BLaER1 treated with 17β-estradiol and CSF1 and Interleukin-3, amounts not matched to agents 10 nM and 100 nM (cell line): ENCODE measurements at regions not wholly inside any gene's neighbourhood (a gene's known extent, or its start where the extent isn't known, plus 50 kb on each side); places are given as distances from the start of the nearest gene placed in this dataset.
A peak's percentile ranks its signal among the peaks of the same experiment; 100 is the strongest.
"Not testable (repeated sequence)": the region's sequence is repeated elsewhere in the genome, so short reads cannot be mapped to it uniquely, and the experiment has no call there.

Experiments
- H3K27ac ChIP-seq, 11 experiments: shearing (Covaris generic); formaldehyde crosslinking; 2 replicates each; pipeline ENCODE4 v1.8.1; 2022
- H3K27me3 ChIP-seq, 11 experiments: shearing (Covaris generic); formaldehyde crosslinking; 2 replicates each; pipeline ENCODE4 v1.8.1; 2022
- H3K36me3 ChIP-seq, 11 experiments: shearing (Covaris generic); formaldehyde crosslinking; 2 replicates each; pipeline ENCODE4 v1.8.1; 2022
- H3K4me1 ChIP-seq, 10 experiments: shearing (Covaris generic); formaldehyde crosslinking; 2 replicates each; pipeline ENCODE4 v1.8.1; 2022
- H3K4me2 ChIP-seq, 11 experiments: shearing (Covaris generic); formaldehyde crosslinking; 2 replicates each; pipeline ENCODE4 v1.8.1; 2022
- H3K4me3 ChIP-seq, 10 experiments: shearing (Covaris generic); formaldehyde crosslinking; 2 replicates each; pipeline ENCODE4 v1.8.1; 2022
- H3K9ac ChIP-seq, 11 experiments: shearing (Covaris generic); formaldehyde crosslinking; 2 replicates each; pipeline ENCODE4 v1.8.1; 2022
- H3K9me3 ChIP-seq, 11 experiments: shearing (Covaris generic); formaldehyde crosslinking; replicated peaks in 1 of 11; 2 replicates each; pipeline ENCODE4 v1.8.1; 2022
- H4K20me1 ChIP-seq, 11 experiments: shearing (Covaris generic); formaldehyde crosslinking; 2 replicates each; pipeline ENCODE4 v1.8.1; 2022
- Cebpa-rat ChIP-seq, 11 experiments: shearing (Covaris generic); IDR thresholded peaks; 2 replicates each; pipeline ENCODE4 v1.8.1; 2022

DNA sequence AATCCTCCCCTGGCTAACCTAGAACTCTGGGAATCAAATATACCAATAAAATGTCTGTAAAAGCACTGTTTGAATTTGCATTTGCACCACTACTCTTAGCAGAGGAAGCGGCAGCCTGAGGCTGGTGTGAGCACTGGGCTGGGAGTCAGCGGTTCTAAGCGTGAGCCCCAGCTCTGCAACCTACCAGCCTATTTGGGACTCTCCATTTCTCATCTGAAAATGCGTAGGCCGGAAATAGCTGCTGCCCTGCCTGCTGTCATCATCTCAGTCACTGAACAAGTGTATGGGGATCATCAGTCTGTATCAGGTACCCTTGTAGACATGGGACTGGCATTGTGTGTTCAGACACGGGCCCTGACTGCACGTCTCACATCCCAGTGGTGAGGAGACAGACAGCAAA is 194.3 kb downstream of the ANKRD30B start:
- Histone ChIP-seq H3K27ac (peak overlapping the region in 1 of 11 experiments; percentile 19; a peak in 1 of 22 replicates), H3K27me3 (no peaks in the 10 kb centered on the region), H3K4me1 (peaks cover 0 to 14% (median 0%) of the 10 kb centered on the region in 10 experiments; a peak in 4 of 20 replicates), H4K20me1 (no peaks in the 10 kb centered on the region), H3K9ac (no peak overlapping the region), H3K4me3 (no peak overlapping the region), H3K36me3 (no peaks in the 10 kb centered on the region), H3K9me3 (no peaks in the 10 kb centered on the region), H3K4me2 (peak overlapping the region in 2 of 11 experiments; percentile 45 to 46; a peak in 2 of 22 replicates)
- no peak for TF ChIP-seq Cebpa-rat (IDR thresholded peaks at IDR 0.05)

DNA sequence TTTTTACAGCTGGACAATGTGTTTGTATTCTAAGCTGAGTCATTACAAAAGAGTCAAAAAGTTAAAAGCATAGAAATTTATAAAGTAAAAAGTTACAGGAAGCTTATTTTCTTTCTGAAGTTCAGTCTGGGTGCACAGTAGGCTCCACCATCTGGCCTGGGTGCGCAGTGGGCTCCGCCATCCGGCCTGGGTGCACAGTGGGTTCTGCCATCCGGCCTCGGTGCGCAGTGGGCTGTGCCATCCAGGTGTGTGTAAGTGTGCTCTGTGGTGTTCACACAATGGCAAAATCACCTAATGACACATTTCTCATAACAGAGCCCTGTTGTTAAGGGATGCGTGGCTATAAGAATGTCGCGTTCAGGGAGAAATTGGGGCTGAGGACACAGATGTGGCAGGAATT is 195.5 kb downstream of the ANKRD30B start:
- no peak for TF ChIP-seq Cebpa-rat (IDR thresholded peaks at IDR 0.05)
- no peaks in the 10 kb centered on the region for H3K9me3 ChIP-seq
- no peak overlapping the region for H3K27ac ChIP-seq
- H3K4me2 ChIP-seq: no peak overlapping the region
- no peaks in the 10 kb centered on the region for H3K36me3 ChIP-seq
- H3K4me1 ChIP-seq: peaks cover 0 to 14% (median 0%) of the 10 kb centered on the region in 10 experiments; a peak in 4 of 20 replicates
- H3K4me3 ChIP-seq: no peak overlapping the region
- H3K27me3 ChIP-seq: no peaks in the 10 kb centered on the region
- H4K20me1 ChIP-seq: no peaks in the 10 kb centered on the region
- H3K9ac ChIP-seq: no peak overlapping the region

- H4K20me1 ChIP-seq: no peaks in the 10 kb centered on the region
- H3K9me3 ChIP-seq: no peaks in the 10 kb centered on the region
Observed at GRCh38 chr18:14943967-14944636, 196.1 kb downstream of the ANKRD30B start.

GRCh38 chr18:14944838-14945237 is 196.9 kb downstream of the ANKRD30B start:
- TF ChIP-seq Cebpa-rat (IDR thresholded peaks at IDR 0.05): no peak
- no peaks in the 10 kb centered on the region for H4K20me1 ChIP-seq
- H3K27ac ChIP-seq: no peak overlapping the region
- H3K9ac ChIP-seq: no peak overlapping the region
- H3K27me3 ChIP-seq: no peaks in the 10 kb centered on the region
- H3K4me3 ChIP-seq: no peak overlapping the region
- no peaks in the 10 kb centered on the region for H3K9me3 ChIP-seq
- H3K4me1 ChIP-seq: peaks cover 0 to 14% (median 0%) of the 10 kb centered on the region in 10 experiments; a peak in 4 of 20 replicates
- H3K36me3 ChIP-seq: no peaks in the 10 kb centered on the region
- H3K4me2 ChIP-seq: no peak overlapping the region

More at GRCh38 chr18:14943967-14944636, 196.1 kb downstream of the ANKRD30B start:
- peaks cover 0 to 14% (median 0%) of the 10 kb centered on the region in 10 experiments; a peak in 4 of 20 replicates for H3K4me1 ChIP-seq
- H3K4me3 ChIP-seq: no peak overlapping the region
- H3K4me2 ChIP-seq: no peak overlapping the region
- no peak for TF ChIP-seq Cebpa-rat (IDR thresholded peaks at IDR 0.05)
- no peaks in the 10 kb centered on the region for H3K36me3 ChIP-seq
- H3K27me3 ChIP-seq: no peaks in the 10 kb centered on the region
- H3K27ac ChIP-seq: no peak overlapping the region
- no peak overlapping the region for H3K9ac ChIP-seq

- no peak overlapping the region for H3K27ac ChIP-seq
- H3K9me3 ChIP-seq: no peaks in the 10 kb centered on the region
- no peaks in the 10 kb centered on the region for H4K20me1 ChIP-seq
- no peaks in the 10 kb centered on the region for H3K27me3 ChIP-seq
- no peak overlapping the region for H3K4me2 ChIP-seq
- H3K4me1 ChIP-seq: peaks cover 0 to 14% (median 0%) of the 10 kb centered on the region in 10 experiments; a peak in 4 of 20 replicates
- TF ChIP-seq Cebpa-rat (IDR thresholded peaks at IDR 0.05): no peak
- H3K9ac ChIP-seq: no peak overlapping the region
- no peaks in the 10 kb centered on the region for H3K36me3 ChIP-seq
- no peak overlapping the region for H3K4me3 ChIP-seq
Observed at GRCh38 chr18:14945286-14945685, 197.3 kb downstream of the ANKRD30B start.

DNA sequence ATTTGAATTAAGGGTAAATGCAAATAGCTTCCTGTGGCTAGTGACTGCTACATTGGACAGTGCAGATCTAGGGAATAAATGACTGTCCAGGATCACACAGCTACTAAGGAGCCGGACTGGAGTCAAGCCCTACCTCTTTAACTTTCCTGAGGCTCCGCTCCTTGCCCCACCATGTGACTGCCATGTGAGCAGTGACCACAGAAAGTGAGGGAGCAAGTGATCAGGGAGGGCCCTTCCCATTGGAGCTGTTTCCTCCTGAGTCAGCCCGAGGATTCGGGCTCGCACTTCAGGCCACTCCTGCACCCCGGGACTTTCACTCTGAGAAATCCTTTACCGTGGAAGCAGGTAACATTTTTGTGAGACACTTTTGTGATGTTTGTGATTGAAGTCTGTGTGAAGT is 198.0 kb downstream of the ANKRD30B start:
- no peak overlapping the region for H3K4me2 ChIP-seq
- peaks cover 0 to 14% (median 0%) of the 10 kb centered on the region in 10 experiments; a peak in 4 of 20 replicates for H3K4me1 ChIP-seq
- no peak overlapping the region for H3K9ac ChIP-seq
- TF ChIP-seq Cebpa-rat (IDR thresholded peaks at IDR 0.05): no peak
- H3K9me3 ChIP-seq: no peaks in the 10 kb centered on the region
- no peaks in the 10 kb centered on the region for H3K27me3 ChIP-seq
- no peak overlapping the region for H3K4me3 ChIP-seq
- no peak overlapping the region for H3K27ac ChIP-seq
- no peaks in the 10 kb centered on the region for H4K20me1 ChIP-seq
- no peaks in the 10 kb centered on the region for H3K36me3 ChIP-seq

DNA sequence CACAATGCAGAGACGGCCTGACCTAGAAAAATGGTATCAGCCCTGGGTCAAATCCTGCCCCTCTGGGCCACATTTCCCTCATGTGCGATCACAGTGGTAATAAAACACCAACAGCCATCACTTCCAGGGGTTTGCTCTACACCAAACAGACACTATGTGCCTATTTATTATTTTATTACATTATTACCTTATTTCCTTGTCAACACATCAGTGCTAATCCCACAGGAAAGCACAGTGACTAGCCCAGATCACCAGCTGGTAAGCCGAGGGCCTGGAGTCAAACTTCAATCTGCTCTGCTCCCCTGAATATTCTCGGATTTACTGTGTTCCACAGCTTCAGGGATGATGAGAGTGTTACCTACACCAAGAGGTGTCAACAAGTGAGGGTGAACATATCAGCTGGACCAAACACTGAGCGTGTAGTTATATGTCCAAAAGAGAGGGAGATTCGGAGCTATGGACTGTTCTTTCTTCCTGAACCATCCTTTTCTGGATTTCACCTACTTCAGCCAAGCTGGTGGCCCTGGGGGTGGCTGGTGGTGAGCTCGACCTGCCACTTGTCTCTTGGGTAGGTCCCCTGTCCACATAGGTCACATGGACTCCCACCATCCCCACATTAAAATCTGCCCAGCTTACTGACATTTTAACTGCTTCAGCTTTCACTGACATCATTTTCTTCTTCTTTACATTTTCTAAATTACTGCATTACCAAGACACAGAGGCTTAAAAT is 198.9 kb downstream of the ANKRD30B start:
- H3K4me3 ChIP-seq, H3K36me3 ChIP-seq, H3K27me3 ChIP-seq, H4K20me1 ChIP-seq, H3K9me3 ChIP-seq, H3K9ac ChIP-seq, H3K4me2 ChIP-seq, H3K4me1 ChIP-seq, H3K27ac ChIP-seq: not testable (repeated sequence)

- H4K20me1 ChIP-seq: no peaks in the 10 kb centered on the region
Observed at GRCh38 chr18:14947482-14948162, 199.7 kb downstream of the ANKRD30B start.

DNA sequence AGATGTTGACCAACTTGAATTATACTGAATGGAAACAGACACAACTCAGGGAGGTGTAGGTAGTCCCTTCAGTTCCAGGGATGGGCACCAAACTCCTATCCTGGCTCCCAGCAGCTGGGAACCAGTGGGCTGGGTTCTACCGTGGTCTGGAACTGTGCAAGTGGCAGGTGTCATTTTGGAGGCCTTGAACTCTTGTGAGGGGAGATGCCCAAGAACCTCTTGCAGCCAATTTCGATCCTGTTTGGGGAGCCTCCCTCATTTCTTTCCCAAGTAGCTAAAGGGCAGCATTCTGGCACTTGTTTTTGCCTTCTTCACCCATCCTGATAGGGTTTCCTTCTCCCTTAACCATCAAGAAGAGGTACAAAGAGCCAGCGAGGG is 200.2 kb downstream of the ANKRD30B start:
- Histone ChIP-seq H4K20me1 (no peaks in the 10 kb centered on the region), H3K9me3 (no peaks in the 10 kb centered on the region), H3K4me3 (no peak overlapping the region)

More at GRCh38 chr18:14947482-14948162, 199.7 kb downstream of the ANKRD30B start:
- H3K4me1 ChIP-seq: 0 out of 20 replicates have a peak, but pooled peaks cover 0 to 5% (median 0%) of the 10 kb centered on the region in 10 experiments
- no peaks in the 10 kb centered on the region for H3K9me3 ChIP-seq
- no peak overlapping the region for H3K4me2 ChIP-seq
- TF ChIP-seq Cebpa-rat (IDR thresholded peaks at IDR 0.05): no peak
- no peaks in the 10 kb centered on the region for H3K36me3 ChIP-seq
- H3K4me3 ChIP-seq: no peak overlapping the region
- H3K9ac ChIP-seq: no peak overlapping the region
- H3K27ac ChIP-seq: no peak overlapping the region
- no peaks in the 10 kb centered on the region for H3K27me3 ChIP-seq

More for the DNA sequence above, 200.2 kb downstream of the ANKRD30B start:
- Histone ChIP-seq H3K27me3 (no peaks in the 10 kb centered on the region), H3K36me3 (no peaks in the 10 kb centered on the region), H3K9ac (no peak overlapping the region), H3K27ac (no peak overlapping the region), H3K4me1 (0 out of 20 replicates have a peak, but pooled peaks cover 0 to 5% (median 0%) of the 10 kb centered on the region in 10 experiments), H3K4me2 (no peak overlapping the region)
- TF ChIP-seq Cebpa-rat (IDR thresholded peaks at IDR 0.05): no peak
